ENCODE measurements at regions not wholly inside any gene's neighbourhood (a gene's known extent, or its start where the extent isn't known, plus 50 kb on each side); places are given as distances from the start of the nearest gene placed in this dataset.

- no peak for FAIRE-seq
- CTCF ChIA-PET (ENCODE audit: low intra/inter-chr PET ratio, low total read pairs): no interaction called here
These were observed 201.0 kb upstream of the COPS8 start for GRCh38 chr2:236884569-236885175.

More at GRCh38 chr2:236884569-236885175, 201.0 kb upstream of the COPS8 start:
- Histone ChIP-seq H3K4me1 (ENCODE audit: insufficient read depth, low read length) (no peaks in the 10 kb centered on the region), H3K36me3 (replicated peaks in 1 of 2; ENCODE audit: control insufficient read depth in 1 of 2, insufficient read depth in 2 of 2, low read length in 2 of 2) (no peaks in the 10 kb centered on the region), H2AFZ (ENCODE audit: low read length) (no peak overlapping the region), H3K27me3 (ENCODE audit: control insufficient read depth in 1 of 2, insufficient read depth in 2 of 2, low read length in 2 of 2) (peaks cover 2 to 17% of the 10 kb centered on the region in 2 experiments; a peak in 2 of 5 replicates), H3K9ac (ENCODE audit: insufficient read depth, low read depth, low read length) (no peak overlapping the region), H3K4me3 (replicated peaks in 1 of 3; ENCODE audit: insufficient read depth in 1 of 3, low read depth in 2 of 3, low read length in 3 of 3) (no peak overlapping the region), H3K27ac (ENCODE audit: extremely low read length, insufficient read depth, low read length) (no peak overlapping the region), H3K9me3 (ENCODE audit: low read length) (no peaks in the 10 kb centered on the region), H3K79me2 (ENCODE audit: insufficient read depth, low read length) (no peaks in the 10 kb centered on the region), H4K20me1 (ENCODE audit: insufficient read depth, low read length) (no peaks in the 10 kb centered on the region), H3K4me2 (ENCODE audit: low read depth, low read length) (no peak overlapping the region)
- POLR2A ChIA-PET: no interaction called here
- intact Hi-C loops (cut with micrococcal nuclease; ENCODE audit: unreplicated experiment): no loop called here
- DNase-seq (ENCODE audit: low spot score) (no peak), ATAC-seq (no peak)
- TF ChIP-seq ZBTB4 (CRISPR knock-in tag; IDR thresholded peaks at IDR 0.05; ENCODE audit: borderline replicate concordance) (no peak), PLSCR1 (CRISPR knock-in tag; IDR thresholded peaks at IDR 0.05; ENCODE audit: borderline replicate concordance) (no peak), SRSF1 (optimal IDR thresholded peaks at IDR 0.05; ENCODE audit: low read depth, low read length) (no peak), SIX4 (CRISPR knock-in tag; IDR thresholded peaks at IDR 0.05) (no peak)
- in situ Hi-C loops (cut with HindIII; ENCODE audit: extremely low pct_ligation_motif_present, low pct_unique_long_range_greater_than_20kb): no loop called here
- BruUV-seq (replicated peaks): no TSS peak
- 0% methylated on average over 5 of the region's 5 CpGs for WGBS (ENCODE audit: low lambda C conversion rate)

All from HepG2 (cell line).